Gastroesophageal sphincter (tissue), 4 donors: ENCODE measurements at regions not wholly inside any gene's neighbourhood (a gene's known extent, or its start where the extent isn't known, plus 50 kb on each side); places are given as distances from the start of the nearest gene placed in this dataset.
A peak's percentile ranks its signal among the peaks of the same experiment; 100 is the strongest.

Experiments used
- ATAC-seq: fragments of 150-250 bp; one replicate; pipeline ENCODE4 v1.9.1; 2016; ENCODE audit warnings: mild to moderate bottlenecking, moderate library complexity
- H3K27ac ChIP-seq, 4 donors: fragments of 200-600 bp; sonication (generic) in 3 of 4; 1 replicate in 3 of 4; 2 replicates in 1 of 4; pipeline ENCODE4 v1.5.1; 2016 to 2019
- H3K27me3 ChIP-seq: fragments of 200-600 bp; sonication (generic); one replicate; pipeline ENCODE4 v1.5.1; 2019
- H3K36me3 ChIP-seq, 2 donors: fragments of 200-600 bp; sonication (generic); one replicate each; pipeline ENCODE4 v1.5.1; 2019; ENCODE audit warnings: control low read depth in 1 of 2
- H3K4me1 ChIP-seq, 3 donors: fragments of 200-600 bp; sonication (generic); 1 replicate in 2 of 3; 2 replicates in 1 of 3; pipeline ENCODE4 v1.5.1; 2016 to 2019; ENCODE audit warnings: control low read depth in 2 of 3
- H3K4me3 ChIP-seq, 2 donors: fragments of 200-600 bp; sonication (generic); one replicate each; pipeline ENCODE4 v1.5.1; 2019; ENCODE audit warnings: mild to moderate bottlenecking in 1 of 2, moderate library complexity in 1 of 2
- H3K9me3 ChIP-seq, 3 donors: fragments of 200-600 bp; sonication (generic); one replicate each; pipeline ENCODE4 v1.5.1; 2017 to 2019; ENCODE audit warnings: control low read depth in 2 of 3
- CTCF ChIP-seq, 4 experiments: fragments of 200-600 bp in 2 of 4; fragments of 450-650 bp in 2 of 4; sonication (generic) in 1 of 4; IDR thresholded peaks; one replicate each; pipeline ENCODE4 v1.5.1; 2017 to 2019; ENCODE audit warnings: antibody characterized with exemption in 4 of 4, mild to moderate bottlenecking in 2 of 4, moderate library complexity in 2 of 4
- EP300 ChIP-seq: sonication (generic); formaldehyde crosslinking; IDR thresholded peaks from one replicate; pipeline ENCODE4 v1.6.1; 2017; ENCODE audit warnings: antibody characterized with exemption, mild to moderate bottlenecking
- POLR2A ChIP-seq, 2 donors: fragments of 450-650 bp; IDR thresholded peaks; one replicate each; pipeline ENCODE4 v1.6.1; 2017; ENCODE audit warnings: antibody characterized with exemption in 2 of 2, mild to moderate bottlenecking in 2 of 2, moderate library complexity in 1 of 2
- POLR2AphosphoS5 ChIP-seq: sonication (generic); formaldehyde crosslinking; IDR thresholded peaks from one replicate; pipeline ENCODE4 v1.6.1; 2017; ENCODE audit warnings: antibody characterized with exemption
- WGBS, 2 donors: methylation state at CpG; one replicate each; pipeline ENCODE4 v1.1.5; 2018; ENCODE audit warnings: low coverage in 1 of 2; 5-methylcytosine and 5-hydroxymethylcytosine counted together

- WGBS, 2 donors, result 48 to 54% methylated on average over 4 of the region's 4 CpGs
Measured at GRCh38 chr5:38023799-38024198, 184.0 kb upstream of the GDNF start.

GRCh38 chr5:38023371-38023770 is 183.5 kb upstream of the GDNF start:
- H3K4me1 ChIP-seq, result no peaks in the 10 kb centered on the region
- WGBS, 2 donors, result 91 to 97% methylated on average over 3 to 4 of the region's 4 CpGs
- no peak for ATAC-seq
- no peaks in the 10 kb centered on the region for H3K9me3 ChIP-seq
- H3K27ac ChIP-seq, result no peak overlapping the region
- H3K27me3 ChIP-seq, result no peaks in the 10 kb centered on the region
- H3K4me3 ChIP-seq, result no peak overlapping the region
- TF ChIP-seq POLR2AphosphoS5 (no peak), CTCF (IDR thresholded peaks at IDR 0.05) (no peak), EP300 (no peak), POLR2A (IDR thresholded peaks at IDR 0.05) (no peak)
- H3K36me3 ChIP-seq, result no peaks in the 10 kb centered on the region

More at GRCh38 chr5:38023799-38024198, 184.0 kb upstream of the GDNF start:
- H3K27me3 ChIP-seq, result no peaks in the 10 kb centered on the region
- no peaks in the 10 kb centered on the region for H3K9me3 ChIP-seq
- H3K27ac ChIP-seq, result no peak overlapping the region
- H3K4me1 ChIP-seq, result no peaks in the 10 kb centered on the region
- H3K36me3 ChIP-seq, result no peaks in the 10 kb centered on the region
- ATAC-seq, result no peak
- TF ChIP-seq POLR2A (IDR thresholded peaks at IDR 0.05) (no peak), CTCF (IDR thresholded peaks at IDR 0.05) (peak in 1 of 4 experiments; percentile 17), EP300 (no peak)
- H3K4me3 ChIP-seq, result no peak overlapping the region

DNA sequence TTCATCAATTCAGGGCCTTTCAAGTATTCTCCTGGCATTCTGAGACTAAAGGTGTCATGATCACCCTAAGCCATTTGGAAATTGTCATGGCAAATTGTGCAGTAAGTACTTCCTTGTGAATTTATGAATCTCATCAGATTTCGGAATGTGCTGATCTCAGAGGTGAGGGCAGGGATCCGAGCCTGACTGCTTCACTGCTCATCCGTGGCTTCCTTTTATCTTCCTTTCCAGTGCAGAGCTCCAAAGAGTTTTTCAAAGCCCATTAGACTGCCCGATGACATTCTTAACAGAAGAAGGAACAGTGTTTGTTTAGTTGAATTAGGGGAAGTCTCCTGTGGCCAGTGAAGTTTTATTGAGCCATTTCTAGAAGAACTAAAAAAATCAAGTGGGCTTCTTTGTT is 182.8 kb upstream of the GDNF start:
- no peak for ATAC-seq
- Histone ChIP-seq H3K27ac (no peak overlapping the region), H3K4me3 (no peak overlapping the region), H3K9me3 (no peaks in the 10 kb centered on the region), H3K27me3 (no peaks in the 10 kb centered on the region), H3K4me1 (no peaks in the 10 kb centered on the region), H3K36me3 (no peaks in the 10 kb centered on the region)
- WGBS, 2 donors, result 48 to 73% methylated on average over 4 of the region's 4 CpGs
- TF ChIP-seq CTCF (IDR thresholded peaks at IDR 0.05), result no peak
- TF ChIP-seq EP300, result no peak
- no peak for TF ChIP-seq POLR2AphosphoS5
- no peak for TF ChIP-seq POLR2A (IDR thresholded peaks at IDR 0.05)

DNA sequence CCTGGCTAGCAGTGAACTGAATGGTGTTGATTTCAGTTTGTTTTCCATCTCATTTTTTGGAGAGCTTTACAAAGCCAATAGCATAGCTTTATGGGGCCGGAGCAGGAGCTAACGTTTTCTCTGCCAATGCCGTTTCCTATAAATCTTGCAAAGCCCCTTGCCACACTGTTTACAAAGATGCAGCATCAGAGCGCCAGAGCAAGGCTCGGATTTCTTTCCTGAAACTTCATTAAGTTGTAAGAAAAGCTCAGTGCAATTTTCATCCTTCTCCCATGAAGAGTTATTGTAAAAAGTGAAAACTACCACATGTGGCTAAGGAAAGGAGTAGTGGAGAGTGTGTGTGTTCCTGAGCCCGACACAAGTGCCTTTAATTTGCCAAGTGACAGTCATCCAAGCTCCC is 178.2 kb upstream of the GDNF start:
- Histone ChIP-seq H3K27me3 (no peaks in the 10 kb centered on the region), H3K36me3 (no peaks in the 10 kb centered on the region), H3K4me3 (no peak overlapping the region), H3K9me3 (no peaks in the 10 kb centered on the region), H3K4me1 (no peaks in the 10 kb centered on the region), H3K27ac (no peak overlapping the region)
- WGBS, 2 donors, result 77 to 100% methylated on average over 1 to 6 of the region's 6 CpGs
- ATAC-seq, result no peak
- TF ChIP-seq POLR2A (IDR thresholded peaks at IDR 0.05) (no peak), CTCF (IDR thresholded peaks at IDR 0.05) (no peak), POLR2AphosphoS5 (no peak), EP300 (no peak)

GRCh38 chr5:38013107-38013506 is 173.3 kb upstream of the GDNF start:
- H3K4me1 ChIP-seq, result no peaks in the 10 kb centered on the region
- WGBS, 2 donors, result 18 to 48% methylated on average over 3 of the region's 3 CpGs
- no peaks in the 10 kb centered on the region for H3K9me3 ChIP-seq
- H3K36me3 ChIP-seq, result no peaks in the 10 kb centered on the region
- no peaks in the 10 kb centered on the region for H3K27me3 ChIP-seq
- H3K27ac ChIP-seq, result no peak overlapping the region
- no peak overlapping the region for H3K4me3 ChIP-seq
- TF ChIP-seq POLR2AphosphoS5, result no peak
- TF ChIP-seq CTCF (IDR thresholded peaks at IDR 0.05), result no peak
- TF ChIP-seq POLR2A (IDR thresholded peaks at IDR 0.05), result no peak
- no peak for TF ChIP-seq EP300
- ATAC-seq, result no peak
